RWPE1 (cell line): ENCODE measurements at regions not wholly inside any gene's neighbourhood (a gene's known extent, or its start where the extent isn't known, plus 50 kb on each side); places are given as distances from the start of the nearest gene placed in this dataset.

ENCODE experiments used
- CTCF ChIA-PET: fragments of 350-600 bp; sonication (Branson Sonifier 250); formaldehyde crosslinking; extraction: SDS; loops from one replicate; lab custom pipeline; 2021; lab: Yijun Ruan, JAX
- POLR2A ChIA-PET: fragments of 400-600 bp; formaldehyde crosslinking; extraction: SDS; loops from one replicate; lab custom pipeline; 2020; ENCODE audit warnings: antibody characterized with exemption; ENCODE audit not compliant: low non-redundant PET; lab: Yijun Ruan, JAX
- DNase-seq: peaks from one replicate; pipeline ENCODE4 v3.0.0; 2012; ENCODE audit warnings: low spot score
- H3K27ac ChIP-seq: fragments of 450-650 bp; 2 replicates; pipeline ENCODE4 v1.5.1; 2017
- TF ChIP-seq, protein P1 (sequence below): fragments of 450-650 bp; conservative IDR thresholded peaks from 2 replicates; pipeline ENCODE4 v1.5.1; 2017; ENCODE audit warnings: low read depth, mild to moderate bottlenecking

DNA sequence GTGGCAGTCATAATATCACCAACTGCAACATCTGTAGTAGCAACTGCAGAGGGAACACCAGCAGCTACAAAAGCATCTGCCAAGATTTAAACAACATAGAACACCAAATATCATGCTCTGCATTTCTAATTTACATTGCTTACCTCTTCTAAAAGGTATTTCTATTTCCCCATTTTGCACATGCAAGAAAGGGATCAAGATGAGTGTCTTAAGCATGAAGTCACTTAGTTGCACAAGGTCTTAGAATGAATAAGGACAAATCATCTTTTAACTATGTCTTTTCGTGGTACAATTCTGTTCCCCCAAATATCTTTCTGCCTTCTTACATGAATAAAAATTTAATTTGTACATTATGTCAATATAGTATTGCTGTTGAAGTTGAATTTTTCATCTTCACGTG is 1746.4 kb downstream of the EFNA5 start:
- POLR2A ChIA-PET: no interaction called here
- TF ChIP-seq, protein P1, sequence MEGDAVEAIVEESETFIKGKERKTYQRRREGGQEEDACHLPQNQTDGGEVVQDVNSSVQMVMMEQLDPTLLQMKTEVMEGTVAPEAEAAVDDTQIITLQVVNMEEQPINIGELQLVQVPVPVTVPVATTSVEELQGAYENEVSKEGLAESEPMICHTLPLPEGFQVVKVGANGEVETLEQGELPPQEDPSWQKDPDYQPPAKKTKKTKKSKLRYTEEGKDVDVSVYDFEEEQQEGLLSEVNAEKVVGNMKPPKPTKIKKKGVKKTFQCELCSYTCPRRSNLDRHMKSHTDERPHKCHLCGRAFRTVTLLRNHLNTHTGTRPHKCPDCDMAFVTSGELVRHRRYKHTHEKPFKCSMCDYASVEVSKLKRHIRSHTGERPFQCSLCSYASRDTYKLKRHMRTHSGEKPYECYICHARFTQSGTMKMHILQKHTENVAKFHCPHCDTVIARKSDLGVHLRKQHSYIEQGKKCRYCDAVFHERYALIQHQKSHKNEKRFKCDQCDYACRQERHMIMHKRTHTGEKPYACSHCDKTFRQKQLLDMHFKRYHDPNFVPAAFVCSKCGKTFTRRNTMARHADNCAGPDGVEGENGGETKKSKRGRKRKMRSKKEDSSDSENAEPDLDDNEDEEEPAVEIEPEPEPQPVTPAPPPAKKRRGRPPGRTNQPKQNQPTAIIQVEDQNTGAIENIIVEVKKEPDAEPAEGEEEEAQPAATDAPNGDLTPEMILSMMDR: no peak
- no peak overlapping the region for H3K27ac ChIP-seq
- DNase-seq: no peak
- CTCF ChIA-PET: no interaction called here

DNA sequence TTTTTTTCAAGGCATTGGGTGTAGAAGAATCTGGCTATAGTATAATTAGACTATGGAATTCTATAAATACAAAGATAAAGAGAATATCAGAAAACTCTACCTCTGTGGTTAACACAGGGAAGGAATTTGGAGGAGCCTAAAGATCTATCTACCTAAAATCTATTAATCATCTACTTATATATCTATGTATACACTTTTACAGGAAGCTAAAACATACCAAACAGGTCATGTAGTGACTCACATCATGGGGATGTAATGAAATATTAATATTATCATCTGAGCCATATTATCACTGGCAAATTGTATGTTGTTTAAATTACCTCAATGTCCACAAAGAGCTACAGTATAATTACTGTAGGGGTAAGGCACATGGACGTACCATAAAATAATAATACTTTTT is 1748.2 kb downstream of the EFNA5 start:
- DNase-seq: no peak
- TF ChIP-seq, protein P1: no peak
- ChIA-PET POLR2A (no interaction called here), CTCF (interaction anchor here (0.6 to 0.7 kb wide), 2 partner anchors 8 to 99 kb away, joined by 3 to 4 read pairs; no protein-coding TSS in a partner anchor)
- no peak overlapping the region for H3K27ac ChIP-seq

DNA sequence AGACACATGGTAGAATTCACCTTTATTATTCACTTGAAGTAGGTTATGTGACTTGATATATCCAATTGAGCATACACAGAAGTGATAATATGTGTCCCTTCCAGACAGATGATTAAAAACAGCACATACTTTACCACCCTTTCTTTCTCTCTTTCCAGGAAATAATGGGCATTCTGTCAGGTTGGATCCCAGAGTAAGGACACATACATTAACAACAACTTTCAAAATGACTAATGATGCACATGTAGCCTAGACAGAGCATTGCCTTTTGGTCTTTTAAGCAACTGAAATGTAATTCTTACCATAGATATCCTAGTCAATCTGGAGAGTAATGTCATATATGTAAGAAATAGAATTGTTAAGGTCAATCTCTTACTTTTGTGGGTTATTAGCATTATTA is 1748.7 kb downstream of the EFNA5 start:
- TF ChIP-seq, protein P1: no peak
- no peak for DNase-seq
- no peak overlapping the region for H3K27ac ChIP-seq
- ChIA-PET CTCF (no interaction called here), POLR2A (no interaction called here)

DNA sequence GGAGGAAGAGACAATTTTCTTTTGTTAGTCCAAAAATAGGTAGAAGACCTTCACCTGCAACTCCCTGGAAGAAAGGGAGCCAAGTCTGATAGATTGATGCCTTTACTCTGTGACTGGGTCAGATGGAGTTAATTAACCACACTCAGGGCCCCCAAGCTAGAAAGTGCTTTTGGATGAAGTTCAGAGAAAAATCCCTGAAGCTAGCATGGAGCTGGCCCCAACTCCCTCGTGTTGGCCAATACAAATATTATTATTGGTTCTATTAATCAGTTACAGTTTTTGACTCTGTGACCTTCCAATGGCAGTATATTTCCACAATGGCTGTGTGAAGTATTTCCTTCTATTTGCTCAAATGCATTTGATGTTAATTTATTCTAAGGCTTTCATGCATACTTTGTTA is 1753.5 kb downstream of the EFNA5 start:
- CTCF ChIA-PET: no interaction called here
- DNase-seq: no peak
- TF ChIP-seq, protein P1: no peak
- no peak overlapping the region for H3K27ac ChIP-seq
- POLR2A ChIA-PET: no interaction called here

DNA sequence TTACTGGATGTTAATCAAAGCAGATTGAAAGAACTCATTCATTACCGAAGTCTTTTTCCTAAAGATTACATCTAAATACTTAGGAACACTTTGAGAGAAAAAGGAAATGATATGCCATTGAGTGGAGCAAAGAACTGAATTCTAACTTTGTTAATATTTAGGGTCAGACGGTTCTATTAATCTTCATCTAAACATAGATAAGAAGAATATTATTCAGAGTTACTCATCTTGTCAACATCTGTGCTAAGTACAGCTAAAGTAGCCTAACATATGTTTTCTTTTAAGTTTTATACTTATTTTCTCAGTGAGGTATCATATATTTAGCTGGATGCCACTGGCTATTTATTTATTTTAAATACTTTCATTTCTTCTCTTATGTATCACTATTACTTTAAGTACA is 1763.7 kb downstream of the EFNA5 start:
- ChIA-PET POLR2A (no interaction called here), CTCF (interaction anchor here (0.6 kb wide), 1 partner anchor 40 kb away, joined by 3 read pairs; no protein-coding TSS in a partner anchor)
- DNase-seq: no peak
- TF ChIP-seq, protein P1: no peak
- no peak overlapping the region for H3K27ac ChIP-seq

DNA sequence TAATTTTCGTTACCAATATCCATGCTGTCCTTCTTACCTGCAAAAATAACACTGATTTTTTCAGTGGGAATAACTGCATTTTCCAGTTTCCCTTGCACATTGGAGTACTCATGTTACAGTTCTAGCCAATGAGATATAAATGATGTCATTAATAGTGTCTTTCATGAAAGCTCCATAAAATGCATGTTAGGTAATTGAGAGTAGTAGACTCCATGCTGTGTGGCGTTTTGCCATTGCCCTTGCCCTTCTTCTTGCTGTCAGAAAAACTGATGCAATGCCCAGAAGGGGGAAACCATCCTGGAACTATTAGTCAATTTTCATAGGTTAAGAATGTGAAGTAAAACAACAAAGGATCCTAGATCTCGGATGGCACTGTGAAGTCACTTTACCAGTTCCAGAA is 1765.3 kb downstream of the EFNA5 start:
- TF ChIP-seq, protein P1: no peak
- ChIA-PET CTCF (no interaction called here), POLR2A (no interaction called here)
- no peak for DNase-seq
- no peak overlapping the region for H3K27ac ChIP-seq
